CD14-positive monocyte (primary cell): ENCODE measurements at regions not wholly inside any gene's neighbourhood (a gene's known extent, or its start where the extent isn't known, plus 50 kb on each side); places are given as distances from the start of the nearest gene placed in this dataset.

Source experiments
- DNase-seq, 3 donors: peaks; one replicate each; pipeline ENCODE4 v3.0.0-alpha.2; 2011 to 2022
- H2AFZ ChIP-seq: 2 replicates; pipeline ENCODE4 v1.6.0; 2012; ENCODE audit warnings: mild to moderate bottlenecking, low read depth, low read length, inconsistent platforms; ENCODE audit not compliant: insufficient read depth, poor library complexity, severe bottlenecking
- H3K27ac ChIP-seq, 2 donors: 1 replicate in 1 of 2; 2 replicates in 1 of 2; pipeline ENCODE4 v1.5.1; 2012 to 2013; ENCODE audit warnings: low read length in 2 of 2, control low read depth in 1 of 2, inconsistent platforms in 1 of 2, low read depth in 1 of 2, mild to moderate bottlenecking in 1 of 2
- H3K27me3 ChIP-seq, 2 donors: one replicate each; pipeline versions ENCODE4 v1.6.0 to v1.6.1; 2011 to 2013; ENCODE audit warnings: low read length in 2 of 2; ENCODE audit not compliant: control insufficient read depth in 2 of 2, insufficient read depth in 2 of 2
- H3K36me3 ChIP-seq, 2 donors: replicated peaks in 1 of 2; 1 replicate in 1 of 2; 2 replicates in 1 of 2; pipeline versions ENCODE4 v1.5.1 to v1.6.1; 2012 to 2013; ENCODE audit warnings: low read length in 2 of 2, control low read depth in 1 of 2, inconsistent platforms in 1 of 2, mild to moderate bottlenecking in 1 of 2; ENCODE audit not compliant: insufficient read depth in 2 of 2, control insufficient read depth in 1 of 2
- H3K4me1 ChIP-seq, 2 donors: 1 replicate in 1 of 2; 2 replicates in 1 of 2; pipeline versions ENCODE4 v1.5.1 to v1.6.1; 2012 to 2013; ENCODE audit warnings: low read length in 2 of 2, control low read depth in 1 of 2, inconsistent platforms in 1 of 2, mild to moderate bottlenecking in 1 of 2, moderate library complexity in 1 of 2; ENCODE audit not compliant: insufficient read depth in 2 of 2, control insufficient read depth in 1 of 2
- H3K4me2 ChIP-seq: replicated peaks from 2 replicates; pipeline ENCODE3; 2012; ENCODE audit warnings: low read length, moderate library complexity, mild to moderate bottlenecking; ENCODE audit not compliant: poor library complexity, severe bottlenecking; ENCODE audit errors: extremely low read depth
- H3K4me3 ChIP-seq, 3 experiments: fragments of 200-600 bp in 1 of 3; sonication (generic) in 1 of 3; replicated peaks in 1 of 3; 1 replicate in 2 of 3; 2 replicates in 1 of 3; pipeline ENCODE4 v1.5.1; 2011 to 2013; ENCODE audit warnings: low read length in 3 of 3, mild to moderate bottlenecking in 3 of 3, control low read depth in 2 of 3, low read depth in 2 of 3, inconsistent platforms in 1 of 3, moderate library complexity in 1 of 3
- H3K79me2 ChIP-seq: 2 replicates; pipeline ENCODE4 v1.6.0; 2012; ENCODE audit warnings: mild to moderate bottlenecking, control low read depth, inconsistent platforms, low read length, moderate library complexity; ENCODE audit not compliant: insufficient read depth
- H3K9ac ChIP-seq: 2 replicates; pipeline ENCODE4 v1.6.0; 2017; ENCODE audit warnings: low read length, mild to moderate bottlenecking; ENCODE audit not compliant: insufficient read depth, poor library complexity, severe bottlenecking
- H3K9me3 ChIP-seq, 2 donors: replicated peaks in 1 of 2; 1 replicate in 1 of 2; 2 replicates in 1 of 2; pipeline versions ENCODE4 v1.5.1 to v1.6.1; 2012 to 2013; ENCODE audit warnings: low read length in 2 of 2, control low read depth in 1 of 2; ENCODE audit not compliant: control insufficient read depth in 1 of 2, insufficient read depth in 1 of 2
- H4K20me1 ChIP-seq: 2 replicates; pipeline ENCODE4 v1.6.0; 2012; ENCODE audit warnings: mild to moderate bottlenecking, low read length, control low read depth, moderate library complexity; ENCODE audit not compliant: insufficient read depth
- H3K27ac Mint-ChIP-seq, 7 donors: one replicate each; pipeline ENCODE4 v1.8.0; 2020; ENCODE audit warnings: mild to moderate bottlenecking in 7 of 7, mixed read lengths in 7 of 7, moderate library complexity in 6 of 7, inconsistent platforms in 2 of 7
- H3K27me3 Mint-ChIP-seq, 3 donors: one replicate each; pipeline ENCODE4 v1.8.0; 2021 to 2022; ENCODE audit warnings: low read depth in 3 of 3, mild to moderate bottlenecking in 3 of 3, mixed read lengths in 3 of 3, moderate library complexity in 3 of 3, inconsistent platforms in 1 of 3
- H3K36me3 Mint-ChIP-seq, 2 donors: one replicate each; pipeline ENCODE4 v1.8.0; 2020; ENCODE audit warnings: mixed read lengths in 2 of 2, inconsistent platforms in 1 of 2, mild to moderate bottlenecking in 1 of 2
- H3K4me1 Mint-ChIP-seq: one replicate; pipeline ENCODE4 v1.8.0; 2020; ENCODE audit warnings: mild to moderate bottlenecking, mixed read lengths
- H3K4me3 Mint-ChIP-seq, 2 donors: one replicate each; pipeline ENCODE4 v1.8.0; 2020; ENCODE audit warnings: mild to moderate bottlenecking in 2 of 2, mixed read lengths in 2 of 2, moderate library complexity in 1 of 2
- H3K9me3 Mint-ChIP-seq, 7 donors: one replicate each; pipeline ENCODE4 v1.8.0; 2020 to 2022; ENCODE audit warnings: mixed read lengths in 7 of 7, mild to moderate bottlenecking in 6 of 7, moderate library complexity in 6 of 7, inconsistent platforms in 2 of 7
- CTCF ChIP-seq: fragments of 200-600 bp; IDR thresholded peaks from one replicate; pipeline ENCODE4 v1.8.0; 2022; ENCODE audit warnings: antibody characterized with exemption, mild to moderate bottlenecking
- WGBS: methylation state at CpG from one replicate; pipeline ENCODE4 v1.1.5; 2013; ENCODE audit warnings: missing lambda C conversion rate; ENCODE audit not compliant: insufficient coverage; 5-methylcytosine and 5-hydroxymethylcytosine counted together
- intact Hi-C, 2 donors: fragments of 100-400 bp; cut with micrococcal nuclease; formaldehyde crosslinking; loops; one replicate each; pipeline versions ENCODE4 v1.15.0 to v1.15.1; 2023

DNA sequence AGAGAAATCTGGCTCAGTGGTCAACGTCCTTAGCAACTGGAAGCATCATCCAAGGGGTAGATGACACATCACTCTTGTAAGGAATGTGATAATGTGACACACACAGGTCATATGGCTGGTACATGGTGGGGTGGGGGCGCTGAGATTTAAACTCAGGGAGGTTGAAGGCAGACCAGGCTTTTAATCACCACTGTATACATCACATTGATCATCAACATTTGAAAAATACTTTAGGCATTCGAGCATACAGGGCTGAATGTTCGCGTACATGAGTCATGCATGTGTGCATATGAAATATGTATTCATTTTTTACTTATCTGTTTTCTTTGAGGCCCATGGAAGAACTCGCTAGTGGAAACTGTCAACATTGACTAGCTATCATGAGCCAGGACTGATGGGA lies 976.4 kb downstream of the VRK1 start:
- Mint-ChIP-seq H3K4me3 (no peak overlapping the region), H3K27ac (no peak overlapping the region), H3K9me3 (peaks cover 3 to 13% (median 11%) of the 10 kb centered on the region in 7 donors), H3K27me3 (peaks cover 0 to 3% (median 0%) of the 10 kb centered on the region in 3 donors), H3K36me3 (no peaks in the 10 kb centered on the region), H3K4me1 (no peaks in the 10 kb centered on the region)
- Histone ChIP-seq H3K27me3 (no peaks in the 10 kb centered on the region), H3K4me2 (no peak overlapping the region), H2AFZ (no peak overlapping the region), H3K27ac (no peak overlapping the region), H3K79me2 (no peaks in the 10 kb centered on the region), H3K4me3 (no peak overlapping the region), H3K9me3 (peaks cover 0 to 3% of the 10 kb centered on the region in 2 donors), H3K9ac (no peak overlapping the region), H3K4me1 (no peaks in the 10 kb centered on the region), H4K20me1 (no peaks in the 10 kb centered on the region), H3K36me3 (no peaks in the 10 kb centered on the region)
- intact Hi-C loops: no loop called here
- DNase-seq: no peak
- no peak for TF ChIP-seq CTCF
- 100% methylated on average over 1 of the region's 6 CpGs for WGBS

DNA sequence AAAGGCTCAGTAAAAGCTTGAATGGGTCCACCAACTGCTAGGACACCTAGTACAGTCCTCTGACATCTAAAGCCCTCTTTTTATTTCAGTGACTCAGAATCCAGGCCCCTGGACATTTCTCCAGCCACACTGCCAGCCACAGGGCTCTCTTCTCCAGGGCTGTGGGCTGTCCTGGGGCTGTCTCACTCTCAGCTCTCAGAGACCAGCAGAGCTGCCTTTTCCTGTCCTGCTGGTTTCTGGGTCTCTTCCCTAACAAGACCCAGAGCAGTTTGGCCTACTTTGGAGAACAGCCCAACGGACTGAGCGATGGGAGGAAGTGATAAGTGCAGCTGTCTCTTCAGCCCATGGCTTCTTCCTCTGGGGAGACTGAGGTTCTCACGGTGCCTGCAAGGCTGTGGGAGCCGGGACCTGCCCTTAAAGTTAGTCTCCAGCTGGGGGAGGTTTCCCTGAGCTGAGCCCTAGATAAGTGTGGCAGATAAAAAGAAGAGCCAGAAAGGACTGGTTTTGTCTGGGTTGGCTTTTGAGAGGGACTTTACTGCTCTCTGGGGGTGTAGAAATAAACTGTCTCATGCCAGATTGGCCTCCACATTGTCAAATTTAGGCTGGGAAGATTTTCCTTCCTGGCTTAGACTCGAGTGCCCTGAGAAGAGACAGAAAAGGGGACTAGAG lies 979.8 kb downstream of the VRK1 start:
- Mint-ChIP-seq H3K4me3 (no peak overlapping the region), H3K36me3 (no peaks in the 10 kb centered on the region), H3K9me3 (peaks cover 0 to 11% (median 5%) of the 10 kb centered on the region in 7 donors), H3K27ac (no peak overlapping the region), H3K4me1 (no peaks in the 10 kb centered on the region), H3K27me3 (peaks cover 0 to 2% (median 0%) of the 10 kb centered on the region in 3 donors)
- H3K9ac ChIP-seq: no peak overlapping the region
- no peak overlapping the region for H3K4me3 ChIP-seq
- no peaks in the 10 kb centered on the region for H4K20me1 ChIP-seq
- intact Hi-C loops: no loop called here
- no peaks in the 10 kb centered on the region for H3K4me1 ChIP-seq
- no peaks in the 10 kb centered on the region for H3K27me3 ChIP-seq
- H2AFZ ChIP-seq: no peak overlapping the region
- H3K79me2 ChIP-seq: no peaks in the 10 kb centered on the region
- H3K27ac ChIP-seq: no peak overlapping the region
- H3K36me3 ChIP-seq: no peaks in the 10 kb centered on the region
- WGBS: 79% methylated on average over 5 of the region's 5 CpGs
- no peak for DNase-seq
- H3K4me2 ChIP-seq: no peak overlapping the region
- peaks cover 0 to 3% of the 10 kb centered on the region in 2 donors for H3K9me3 ChIP-seq
- TF ChIP-seq CTCF: no peak
